ENCODE measurements at regions not wholly inside any gene's neighbourhood (a gene's known extent, or its start where the extent isn't known, plus 50 kb on each side); places are given as distances from the start of the nearest gene placed in this dataset.

DNA sequence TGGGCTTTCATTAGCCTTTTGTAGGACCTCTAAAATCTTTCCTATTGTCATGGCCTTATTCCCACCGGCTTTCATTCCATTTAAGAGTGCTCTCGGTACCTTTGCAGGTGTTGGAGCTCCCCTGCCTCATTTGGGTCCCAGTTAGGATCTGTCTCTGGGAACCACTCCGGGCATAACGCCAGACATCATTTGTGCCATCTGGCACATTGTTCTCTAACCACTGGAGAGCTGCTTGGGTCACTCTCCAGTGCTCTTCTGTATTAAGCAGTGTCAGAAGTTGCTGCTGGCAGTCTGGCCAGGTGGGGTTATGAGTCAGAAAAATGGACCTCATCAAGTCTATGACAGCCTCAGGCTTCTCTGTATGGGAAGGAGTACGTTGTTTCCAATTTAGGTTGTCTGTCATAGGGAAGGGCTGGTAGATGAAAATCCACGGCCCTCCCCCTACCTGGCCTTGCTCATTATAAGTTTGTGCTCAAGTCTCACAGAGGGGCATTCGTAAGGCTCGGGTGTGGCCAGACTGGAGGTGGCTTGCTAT, 62.9 kb upstream of the MOCS1 start:
- H3K27ac ChIP-seq = no peak overlapping the region
- TF ChIP-seq, protein P1, sequence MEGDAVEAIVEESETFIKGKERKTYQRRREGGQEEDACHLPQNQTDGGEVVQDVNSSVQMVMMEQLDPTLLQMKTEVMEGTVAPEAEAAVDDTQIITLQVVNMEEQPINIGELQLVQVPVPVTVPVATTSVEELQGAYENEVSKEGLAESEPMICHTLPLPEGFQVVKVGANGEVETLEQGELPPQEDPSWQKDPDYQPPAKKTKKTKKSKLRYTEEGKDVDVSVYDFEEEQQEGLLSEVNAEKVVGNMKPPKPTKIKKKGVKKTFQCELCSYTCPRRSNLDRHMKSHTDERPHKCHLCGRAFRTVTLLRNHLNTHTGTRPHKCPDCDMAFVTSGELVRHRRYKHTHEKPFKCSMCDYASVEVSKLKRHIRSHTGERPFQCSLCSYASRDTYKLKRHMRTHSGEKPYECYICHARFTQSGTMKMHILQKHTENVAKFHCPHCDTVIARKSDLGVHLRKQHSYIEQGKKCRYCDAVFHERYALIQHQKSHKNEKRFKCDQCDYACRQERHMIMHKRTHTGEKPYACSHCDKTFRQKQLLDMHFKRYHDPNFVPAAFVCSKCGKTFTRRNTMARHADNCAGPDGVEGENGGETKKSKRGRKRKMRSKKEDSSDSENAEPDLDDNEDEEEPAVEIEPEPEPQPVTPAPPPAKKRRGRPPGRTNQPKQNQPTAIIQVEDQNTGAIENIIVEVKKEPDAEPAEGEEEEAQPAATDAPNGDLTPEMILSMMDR (conservative IDR thresholded peaks at IDR 0.05) = no peak

GRCh38 chr6:39995633-39996032, 61.4 kb upstream of the MOCS1 start:
- H3K27ac ChIP-seq = no peak overlapping the region
- TF ChIP-seq, protein P1 (conservative IDR thresholded peaks at IDR 0.05) = no peak

DNA sequence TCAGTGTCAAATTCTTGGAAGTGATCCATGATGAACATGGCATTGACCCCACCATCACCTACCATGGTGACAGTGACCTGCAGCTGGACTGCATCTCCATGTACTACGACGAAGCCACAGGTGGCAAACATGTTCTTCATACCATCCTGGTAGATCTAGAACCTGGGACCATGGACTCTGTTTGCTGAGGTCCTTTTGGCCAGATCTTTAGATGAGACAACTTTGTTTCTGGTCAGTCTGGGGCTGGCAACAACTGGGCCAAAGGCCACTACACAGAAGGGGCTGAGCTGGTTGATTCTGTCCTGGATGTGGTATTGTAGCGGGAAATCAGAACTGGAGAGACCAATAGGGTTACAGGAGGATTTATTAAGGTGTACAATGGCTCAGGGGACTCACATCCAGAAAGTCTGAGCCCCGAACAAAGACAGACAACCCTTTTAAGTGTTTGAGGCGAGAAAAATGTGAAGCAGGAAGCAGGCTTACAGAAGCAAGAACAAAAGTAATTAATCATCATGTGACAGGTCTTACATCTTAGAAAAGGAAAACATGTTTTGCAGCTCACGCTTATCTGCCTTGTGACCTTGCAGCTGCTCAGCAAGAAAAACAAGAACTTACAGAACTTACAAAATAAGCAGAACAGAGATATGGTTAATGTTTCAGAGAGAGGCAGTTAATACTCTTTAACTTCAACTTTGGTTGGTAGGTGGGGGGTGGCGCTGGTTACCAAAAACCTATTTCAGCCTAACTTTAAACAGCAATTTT, 58.8 kb upstream of the MOCS1 start:
- H3K27ac ChIP-seq = no peak overlapping the region
- TF ChIP-seq, protein P1 (conservative IDR thresholded peaks at IDR 0.05) = no peak
